Smooth muscle cell (in vitro differentiated cells): ENCODE measurements at regions not wholly inside any gene's neighbourhood (a gene's known extent, or its start where the extent isn't known, plus 50 kb on each side); places are given as distances from the start of the nearest gene placed in this dataset.

ENCODE experiments used
- DNase-seq: peaks from one replicate; lab custom pipeline; 2025; ENCODE audit not compliant: unreplicated experiment; lab: John Stamatoyannopoulos, UW
- H2AFZ ChIP-seq: fragments of 200-600 bp; sonication (generic); 2 replicates; pipeline ENCODE4 v1.6.0; 2016; ENCODE audit warnings: antibody characterized with exemption, low read depth, mild to moderate bottlenecking
- H3F3A ChIP-seq: fragments of 200-600 bp; sonication (generic); 2 replicates; pipeline ENCODE4 v1.6.0; 2017; ENCODE audit warnings: antibody characterized with exemption, low read depth
- H3K27ac ChIP-seq: fragments of 200-600 bp; sonication (generic); 2 replicates; pipeline ENCODE4 v1.5.1; 2016; ENCODE audit warnings: low read depth, mild to moderate bottlenecking
- H3K27me3 ChIP-seq: fragments of 200-600 bp; sonication (generic); 2 replicates; pipeline ENCODE4 v1.6.1; 2016; ENCODE audit warnings: low read depth, mild to moderate bottlenecking
- H3K36me3 ChIP-seq: fragments of 200-600 bp; sonication (generic); 2 replicates; pipeline ENCODE4 v1.5.1; 2016; ENCODE audit warnings: low read depth
- H3K4me1 ChIP-seq: fragments of 200-600 bp; sonication (generic); 2 replicates; pipeline ENCODE4 v1.5.1; 2016; ENCODE audit warnings: low read depth
- H3K4me2 ChIP-seq: fragments of 200-600 bp; sonication (generic); 2 replicates; pipeline ENCODE4 v1.6.0; 2016; ENCODE audit warnings: mild to moderate bottlenecking
- H3K4me3 ChIP-seq: fragments of 200-600 bp; sonication (generic); 2 replicates; pipeline ENCODE4 v1.5.1; 2016; ENCODE audit warnings: mild to moderate bottlenecking
- H3K79me2 ChIP-seq: fragments of 200-600 bp; sonication (generic); 2 replicates; pipeline ENCODE4 v1.6.0; 2016; ENCODE audit warnings: low read depth, mild to moderate bottlenecking
- H3K9ac ChIP-seq: fragments of 200-600 bp; sonication (generic); 2 replicates; pipeline ENCODE4 v1.6.0; 2016; ENCODE audit warnings: low read depth
- H3K9me3 ChIP-seq: fragments of 200-600 bp; sonication (generic); replicated peaks from 2 replicates; pipeline ENCODE4 v1.5.1; 2016; ENCODE audit warnings: low read depth
- H4K20me1 ChIP-seq: fragments of 200-600 bp; sonication (generic); 2 replicates; pipeline ENCODE4 v1.6.0; 2016; ENCODE audit warnings: low read depth
- WGBS: methylation state at CpG from one replicate; pipeline ENCODE4 v1.1.7; 2016; ENCODE audit warnings: low lambda C conversion rate; 5-methylcytosine and 5-hydroxymethylcytosine counted together
- TF ChIP-seq, protein P1 (sequence below): fragments of 200-600 bp; sonication (generic); IDR thresholded peaks from 2 replicates; pipeline ENCODE4 v1.5.1; 2017; ENCODE audit warnings: borderline replicate concordance, mild to moderate bottlenecking, antibody characterized with exemption; ENCODE audit not compliant: insufficient read depth, poor library complexity, severe bottlenecking

DNA sequence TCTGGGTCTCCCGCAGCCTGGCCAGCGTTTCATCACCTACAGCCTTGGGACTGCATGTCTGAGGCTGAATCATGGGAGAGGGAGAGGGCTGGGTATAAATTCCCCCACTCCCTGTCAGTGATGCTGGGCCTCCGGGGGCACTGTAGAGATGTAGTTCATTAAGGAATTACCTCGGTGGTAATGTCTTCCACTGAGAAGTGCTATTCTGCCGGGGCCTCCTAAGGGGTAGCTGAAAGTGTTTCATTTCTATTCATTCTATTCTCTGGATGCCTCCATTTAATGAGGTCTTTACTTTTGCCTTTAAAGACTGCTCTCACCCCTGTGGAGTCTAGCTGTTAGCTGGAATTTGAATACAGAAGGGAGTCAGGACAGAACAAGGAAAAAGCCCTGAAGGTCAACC is 116.4 kb upstream of the HS3ST4 start:
- H3K79me2 ChIP-seq: no peaks in the 10 kb centered on the region
- H3K9me3 ChIP-seq: no peaks in the 10 kb centered on the region
- no peaks in the 10 kb centered on the region for H3K36me3 ChIP-seq
- WGBS: 46% methylated on average over 5 of the region's 5 CpGs
- H3K4me1 ChIP-seq: peaks cover 6% of the 10 kb centered on the region
- TF ChIP-seq, protein P1, sequence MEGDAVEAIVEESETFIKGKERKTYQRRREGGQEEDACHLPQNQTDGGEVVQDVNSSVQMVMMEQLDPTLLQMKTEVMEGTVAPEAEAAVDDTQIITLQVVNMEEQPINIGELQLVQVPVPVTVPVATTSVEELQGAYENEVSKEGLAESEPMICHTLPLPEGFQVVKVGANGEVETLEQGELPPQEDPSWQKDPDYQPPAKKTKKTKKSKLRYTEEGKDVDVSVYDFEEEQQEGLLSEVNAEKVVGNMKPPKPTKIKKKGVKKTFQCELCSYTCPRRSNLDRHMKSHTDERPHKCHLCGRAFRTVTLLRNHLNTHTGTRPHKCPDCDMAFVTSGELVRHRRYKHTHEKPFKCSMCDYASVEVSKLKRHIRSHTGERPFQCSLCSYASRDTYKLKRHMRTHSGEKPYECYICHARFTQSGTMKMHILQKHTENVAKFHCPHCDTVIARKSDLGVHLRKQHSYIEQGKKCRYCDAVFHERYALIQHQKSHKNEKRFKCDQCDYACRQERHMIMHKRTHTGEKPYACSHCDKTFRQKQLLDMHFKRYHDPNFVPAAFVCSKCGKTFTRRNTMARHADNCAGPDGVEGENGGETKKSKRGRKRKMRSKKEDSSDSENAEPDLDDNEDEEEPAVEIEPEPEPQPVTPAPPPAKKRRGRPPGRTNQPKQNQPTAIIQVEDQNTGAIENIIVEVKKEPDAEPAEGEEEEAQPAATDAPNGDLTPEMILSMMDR: no peak
- no peak overlapping the region for H3K4me3 ChIP-seq
- no peaks in the 10 kb centered on the region for H3K27me3 ChIP-seq
- no peak overlapping the region for H3K4me2 ChIP-seq
- no peak overlapping the region for H3K27ac ChIP-seq
- no peaks in the 10 kb centered on the region for H3F3A ChIP-seq
- H4K20me1 ChIP-seq: no peaks in the 10 kb centered on the region
- no peak for DNase-seq
- no peak overlapping the region for H3K9ac ChIP-seq
- no peak overlapping the region for H2AFZ ChIP-seq

DNA sequence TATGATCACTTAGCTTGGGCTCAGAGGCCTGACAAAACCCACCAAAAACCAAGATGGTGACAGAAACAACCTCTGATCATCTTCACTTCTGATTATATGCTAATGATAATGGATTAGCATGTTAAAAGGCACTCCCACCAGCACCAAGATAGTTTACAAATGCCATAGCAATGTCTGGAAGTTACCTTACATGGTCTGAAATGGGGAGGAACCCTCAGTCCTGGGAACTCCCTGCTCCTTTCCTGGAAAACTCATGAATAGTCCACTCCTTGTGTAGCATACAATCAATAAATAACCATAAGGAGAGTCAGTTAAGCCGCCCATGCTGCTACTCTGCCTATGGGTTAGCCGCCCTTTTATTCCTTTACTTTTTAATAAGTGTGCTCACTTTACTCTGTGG is 120.0 kb upstream of the HS3ST4 start:
- DNase-seq: no peak
- no peak overlapping the region for H3K9ac ChIP-seq
- H3K4me3 ChIP-seq: no peak overlapping the region
- TF ChIP-seq, protein P1: no peak
- H3K79me2 ChIP-seq: no peaks in the 10 kb centered on the region
- WGBS: 95% methylated on average over 2 of the region's 2 CpGs
- no peaks in the 10 kb centered on the region for H4K20me1 ChIP-seq
- H3K27me3 ChIP-seq: no peaks in the 10 kb centered on the region
- no peaks in the 10 kb centered on the region for H3K36me3 ChIP-seq
- no peaks in the 10 kb centered on the region for H3F3A ChIP-seq
- H3K27ac ChIP-seq: no peak overlapping the region
- no peaks in the 10 kb centered on the region for H3K9me3 ChIP-seq
- H3K4me1 ChIP-seq: peaks cover 6% of the 10 kb centered on the region
- no peak overlapping the region for H2AFZ ChIP-seq
- no peak overlapping the region for H3K4me2 ChIP-seq

DNA sequence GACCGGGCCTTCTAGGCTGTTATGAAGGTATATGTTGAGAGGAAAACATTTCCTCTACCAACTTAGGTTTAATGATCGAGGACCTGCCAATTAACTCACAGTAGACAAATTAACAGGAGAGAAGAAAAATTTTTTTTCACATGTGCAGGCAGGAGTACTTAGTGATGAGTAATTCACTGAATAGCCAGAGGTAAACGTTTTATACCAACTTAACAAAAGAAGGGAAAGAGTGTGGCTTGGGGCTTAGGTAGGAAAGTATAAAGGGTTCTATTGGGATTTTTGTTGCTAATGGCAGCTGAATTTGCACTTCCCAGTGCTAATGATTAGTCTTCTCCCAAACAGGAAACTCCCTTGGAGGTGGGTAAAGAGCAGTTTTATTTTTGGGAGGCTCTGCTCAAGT is 121.6 kb upstream of the HS3ST4 start:
- H3K4me3 ChIP-seq: no peak overlapping the region

DNA sequence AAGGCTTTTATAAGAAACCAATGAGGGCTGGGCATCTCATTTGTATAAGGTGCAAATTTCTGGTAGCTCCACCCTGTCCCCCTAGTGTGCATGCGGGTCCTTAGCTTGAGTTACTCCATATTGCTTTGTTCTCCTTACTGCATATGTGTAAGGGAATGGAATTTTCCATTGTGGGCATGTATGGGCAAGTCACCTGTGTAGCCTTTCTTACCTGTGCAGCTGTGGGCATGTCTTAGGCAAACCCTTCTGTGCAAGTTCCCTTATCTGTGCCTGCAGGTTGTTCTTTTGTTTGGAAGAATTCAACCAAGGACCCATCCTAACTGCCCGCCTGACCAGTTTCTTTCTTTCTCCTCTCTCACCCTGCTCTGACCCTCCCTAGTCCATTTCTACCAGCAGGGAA is 122.8 kb upstream of the HS3ST4 start:
- no peak overlapping the region for H3K9ac ChIP-seq
- H3K4me1 ChIP-seq: no peaks in the 10 kb centered on the region
- DNase-seq: no peak
- no peaks in the 10 kb centered on the region for H3K9me3 ChIP-seq
- H3K27ac ChIP-seq: no peak overlapping the region
- H3K4me2 ChIP-seq: no peak overlapping the region
- no peak overlapping the region for H2AFZ ChIP-seq
- whole genome bisulfite sequencing: 92% methylated on average over 2 of the region's 2 CpGs
- no peaks in the 10 kb centered on the region for H3K27me3 ChIP-seq
- TF ChIP-seq, protein P1: no peak
- no peaks in the 10 kb centered on the region for H3K36me3 ChIP-seq
- H3K4me3 ChIP-seq: no peak overlapping the region
- H3K79me2 ChIP-seq: no peaks in the 10 kb centered on the region
- H3F3A ChIP-seq: no peaks in the 10 kb centered on the region
- H4K20me1 ChIP-seq: no peaks in the 10 kb centered on the region

More for the DNA sequence above, 121.6 kb upstream of the HS3ST4 start:
- H3K9ac ChIP-seq: no peak overlapping the region
- TF ChIP-seq, protein P1: no peak
- no peak for DNase-seq
- peaks cover 5% of the 10 kb centered on the region for H3K4me1 ChIP-seq
- no peak overlapping the region for H3K27ac ChIP-seq
- no peaks in the 10 kb centered on the region for H3K9me3 ChIP-seq
- H2AFZ ChIP-seq: no peak overlapping the region
- H4K20me1 ChIP-seq: no peaks in the 10 kb centered on the region
- no peak overlapping the region for H3K4me2 ChIP-seq
- WGBS: 79% methylated on average over 3 of the region's 3 CpGs
- no peaks in the 10 kb centered on the region for H3K79me2 ChIP-seq
- no peaks in the 10 kb centered on the region for H3F3A ChIP-seq
- no peaks in the 10 kb centered on the region for H3K27me3 ChIP-seq
- no peaks in the 10 kb centered on the region for H3K36me3 ChIP-seq
